Neural cell (in vitro differentiated cells): ENCODE measurements at regions not wholly inside any gene's neighbourhood (a gene's known extent, or its start where the extent isn't known, plus 50 kb on each side); places are given as distances from the start of the nearest gene placed in this dataset.

ENCODE experiments used
- H2AFZ ChIP-seq: fragments of 200-600, 300-800 bp; sonication (generic), shearing (Covaris generic); 2 replicates; pipeline ENCODE4 v1.6.0; 2014; ENCODE audit warnings: low read depth, mild to moderate bottlenecking, antibody characterized with exemption, low read length, moderate library complexity
- H3F3A ChIP-seq: fragments of 200-600 bp; shearing (Covaris generic); 2 replicates; pipeline ENCODE4 v1.6.1; 2016; ENCODE audit warnings: mild to moderate bottlenecking, moderate library complexity, mixed read lengths, antibody characterized with exemption, low read length; ENCODE audit not compliant: insufficient read depth, poor library complexity, severe bottlenecking
- H3K27ac ChIP-seq: fragments of 200-600, 300-800 bp; sonication (generic), shearing (Covaris generic); 2 replicates; pipeline ENCODE4 v1.5.1; 2014; ENCODE audit warnings: mild to moderate bottlenecking, low read length, moderate library complexity
- H3K27me3 ChIP-seq: fragments of 300-800, 200-600 bp; sonication (generic), shearing (Covaris generic); 2 replicates; pipeline ENCODE4 v1.6.0; 2014; ENCODE audit warnings: mild to moderate bottlenecking, low read depth, low read length, moderate library complexity; ENCODE audit not compliant: insufficient read depth
- H3K36me3 ChIP-seq: fragments of 300-800, 200-600 bp; sonication (generic), shearing (Covaris generic); 2 replicates; pipeline ENCODE4 v1.5.1; 2014; ENCODE audit warnings: mild to moderate bottlenecking, antibody characterized with exemption, low read length, moderate library complexity; ENCODE audit not compliant: insufficient read depth
- H3K4me2 ChIP-seq: fragments of 300-800, 200-600 bp; sonication (generic), shearing (Covaris generic); 2 replicates; pipeline ENCODE4 v1.6.0; 2014; ENCODE audit warnings: mild to moderate bottlenecking, low read length
- H3K4me3 ChIP-seq: fragments of 300-800, 200-600 bp; sonication (generic), shearing (Covaris generic); 2 replicates; pipeline ENCODE4 v1.5.1; 2014; ENCODE audit warnings: mild to moderate bottlenecking, low read length, moderate library complexity
- H3K79me2 ChIP-seq: fragments of 200-600 bp; shearing (Covaris generic); replicated peaks from 2 replicates; pipeline ENCODE4 v1.6.0; 2014; ENCODE audit warnings: mild to moderate bottlenecking, low read length, moderate library complexity; ENCODE audit not compliant: insufficient read depth
- H3K9ac ChIP-seq: fragments of 300-800, 200-600 bp; sonication (generic), shearing (Covaris generic); 2 replicates; pipeline ENCODE4 v1.6.1; 2016; ENCODE audit warnings: mild to moderate bottlenecking, low read length, mixed read lengths
- H3K9me2 ChIP-seq: fragments of 200-600 bp; shearing (Covaris generic); 2 replicates; pipeline ENCODE4 v1.6.1; 2016; ENCODE audit warnings: mild to moderate bottlenecking, low read length, mixed read lengths; ENCODE audit not compliant: insufficient read depth
- H3K9me3 ChIP-seq: fragments of 200-600, 300-800 bp; sonication (generic), shearing (Covaris generic); 2 replicates; pipeline ENCODE4 v1.6.1; 2016; ENCODE audit warnings: mild to moderate bottlenecking, mixed run types, low read length, moderate library complexity, mixed read lengths
- H4K20me1 ChIP-seq: fragments of 200-600 bp; shearing (Covaris generic); 2 replicates; pipeline ENCODE4 v1.6.1; 2016; ENCODE audit warnings: mild to moderate bottlenecking, mixed run types; ENCODE audit not compliant: insufficient read depth
- CTCF ChIP-seq: fragments of 450-650 bp; IDR thresholded peaks from 2 replicates; pipeline ENCODE4 v1.5.1; 2014; ENCODE audit warnings: antibody characterized with exemption, mild to moderate bottlenecking, moderate library complexity; ENCODE audit not compliant: poor library complexity, severe bottlenecking
- EP300 ChIP-seq: fragments of 450-650 bp; conservative IDR thresholded peaks from 2 replicates; pipeline ENCODE4 v1.6.1; 2014; ENCODE audit warnings: antibody characterized with exemption, mild to moderate bottlenecking, moderate library complexity; ENCODE audit not compliant: poor library complexity, severe bottlenecking
- EZH2 ChIP-seq: fragments of 200-600, 300-800 bp; shearing (Covaris generic), sonication (generic); IDR thresholded peaks from 2 replicates; pipeline ENCODE4 v1.6.1; 2014; ENCODE audit warnings: antibody characterized with exemption, low read length, borderline replicate concordance, mild to moderate bottlenecking; ENCODE audit not compliant: insufficient read depth, poor library complexity, severe bottlenecking
- MXI1 ChIP-seq: fragments of 450-650 bp; conservative IDR thresholded peaks from 2 replicates; pipeline ENCODE4 v1.6.1; 2014; ENCODE audit warnings: antibody characterized with exemption, mild to moderate bottlenecking; ENCODE audit not compliant: poor library complexity, severe bottlenecking
- POLR2AphosphoS5 ChIP-seq: IDR thresholded peaks from 2 replicates; pipeline ENCODE4 v1.6.1; 2012
- RAD21 ChIP-seq: fragments of 450-650 bp; conservative IDR thresholded peaks from 2 replicates; pipeline ENCODE4 v1.6.1; 2014; ENCODE audit warnings: antibody characterized with exemption, mild to moderate bottlenecking, moderate library complexity
- SMC3 ChIP-seq: fragments of 450-650 bp; conservative IDR thresholded peaks from 2 replicates; pipeline ENCODE4 v1.6.1; 2014; ENCODE audit warnings: antibody characterized with exemption, mild to moderate bottlenecking, moderate library complexity; ENCODE audit not compliant: poor library complexity
- TAF1 ChIP-seq: IDR thresholded peaks from 2 replicates; pipeline ENCODE4 v1.6.1; 2012; ENCODE audit warnings: low read depth
- TF ChIP-seq, protein P1 (sequence below): IDR thresholded peaks from 2 replicates; pipeline ENCODE4 v1.6.1; 2012; ENCODE audit warnings: borderline replicate concordance

GRCh38 chr3:55242921-55243320, 244.2 kb downstream of the WNT5A start:
- no peak overlapping the region for H3K4me2 ChIP-seq
- H3K27ac ChIP-seq = no peak overlapping the region
- no peaks in the 10 kb centered on the region for H3K79me2 ChIP-seq
- H3K27me3 ChIP-seq = no peaks in the 10 kb centered on the region
- H3K9me3 ChIP-seq = no peaks in the 10 kb centered on the region
- no peak overlapping the region for H3K9ac ChIP-seq
- H2AFZ ChIP-seq = no peak overlapping the region
- H3F3A ChIP-seq = no peaks in the 10 kb centered on the region
- TF ChIP-seq EP300 (no peak), TAF1 (no peak), CTCF (no peak), EZH2 (no peak), SMC3 (no peak), RAD21 (no peak), MXI1 (no peak), POLR2AphosphoS5 (no peak)
- TF ChIP-seq, protein P1, sequence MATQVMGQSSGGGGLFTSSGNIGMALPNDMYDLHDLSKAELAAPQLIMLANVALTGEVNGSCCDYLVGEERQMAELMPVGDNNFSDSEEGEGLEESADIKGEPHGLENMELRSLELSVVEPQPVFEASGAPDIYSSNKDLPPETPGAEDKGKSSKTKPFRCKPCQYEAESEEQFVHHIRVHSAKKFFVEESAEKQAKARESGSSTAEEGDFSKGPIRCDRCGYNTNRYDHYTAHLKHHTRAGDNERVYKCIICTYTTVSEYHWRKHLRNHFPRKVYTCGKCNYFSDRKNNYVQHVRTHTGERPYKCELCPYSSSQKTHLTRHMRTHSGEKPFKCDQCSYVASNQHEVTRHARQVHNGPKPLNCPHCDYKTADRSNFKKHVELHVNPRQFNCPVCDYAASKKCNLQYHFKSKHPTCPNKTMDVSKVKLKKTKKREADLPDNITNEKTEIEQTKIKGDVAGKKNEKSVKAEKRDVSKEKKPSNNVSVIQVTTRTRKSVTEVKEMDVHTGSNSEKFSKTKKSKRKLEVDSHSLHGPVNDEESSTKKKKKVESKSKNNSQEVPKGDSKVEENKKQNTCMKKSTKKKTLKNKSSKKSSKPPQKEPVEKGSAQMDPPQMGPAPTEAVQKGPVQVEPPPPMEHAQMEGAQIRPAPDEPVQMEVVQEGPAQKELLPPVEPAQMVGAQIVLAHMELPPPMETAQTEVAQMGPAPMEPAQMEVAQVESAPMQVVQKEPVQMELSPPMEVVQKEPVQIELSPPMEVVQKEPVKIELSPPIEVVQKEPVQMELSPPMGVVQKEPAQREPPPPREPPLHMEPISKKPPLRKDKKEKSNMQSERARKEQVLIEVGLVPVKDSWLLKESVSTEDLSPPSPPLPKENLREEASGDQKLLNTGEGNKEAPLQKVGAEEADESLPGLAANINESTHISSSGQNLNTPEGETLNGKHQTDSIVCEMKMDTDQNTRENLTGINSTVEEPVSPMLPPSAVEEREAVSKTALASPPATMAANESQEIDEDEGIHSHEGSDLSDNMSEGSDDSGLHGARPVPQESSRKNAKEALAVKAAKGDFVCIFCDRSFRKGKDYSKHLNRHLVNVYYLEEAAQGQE = no peak
- H3K36me3 ChIP-seq = no peaks in the 10 kb centered on the region
- no peaks in the 10 kb centered on the region for H4K20me1 ChIP-seq
- no peaks in the 10 kb centered on the region for H3K9me2 ChIP-seq
- H3K4me3 ChIP-seq = no peak overlapping the region

- TF ChIP-seq MXI1 (no peak), RAD21 (no peak), POLR2AphosphoS5 (no peak), EZH2 (no peak), TAF1 (no peak), CTCF (no peak), EP300 (no peak), SMC3 (no peak)
- TF ChIP-seq, protein P1 = no peak
- no peaks in the 10 kb centered on the region for H3K9me3 ChIP-seq
- H3K9me2 ChIP-seq = no peaks in the 10 kb centered on the region
- H3K4me2 ChIP-seq = no peak overlapping the region
- no peak overlapping the region for H2AFZ ChIP-seq
- H4K20me1 ChIP-seq = no peaks in the 10 kb centered on the region
- H3K4me3 ChIP-seq = no peak overlapping the region
- H3K27me3 ChIP-seq = no peaks in the 10 kb centered on the region
- no peak overlapping the region for H3K27ac ChIP-seq
- H3K36me3 ChIP-seq = no peaks in the 10 kb centered on the region
- H3K79me2 ChIP-seq = no peaks in the 10 kb centered on the region
- no peaks in the 10 kb centered on the region for H3F3A ChIP-seq
- no peak overlapping the region for H3K9ac ChIP-seq
These were observed 246.0 kb downstream of the WNT5A start for GRCh38 chr3:55241098-55241497.
